HG03565 (cell line): ENCODE measurements at regions not wholly inside any gene's neighbourhood (a gene's known extent, or its start where the extent isn't known, plus 50 kb on each side); places are given as distances from the start of the nearest gene placed in this dataset.
"Not testable (repeated sequence)": the region's sequence is repeated elsewhere in the genome, so short reads cannot be mapped to it uniquely, and the experiment has no call there.

Source experiments
- ATAC-seq: cut with Tn5 transposase; IDR thresholded peaks from one replicate; pipeline ENCODE4 v1.9.1; 2021; ENCODE audit warnings: mild to moderate bottlenecking, moderate library complexity; ENCODE audit not compliant: unreplicated experiment

DNA sequence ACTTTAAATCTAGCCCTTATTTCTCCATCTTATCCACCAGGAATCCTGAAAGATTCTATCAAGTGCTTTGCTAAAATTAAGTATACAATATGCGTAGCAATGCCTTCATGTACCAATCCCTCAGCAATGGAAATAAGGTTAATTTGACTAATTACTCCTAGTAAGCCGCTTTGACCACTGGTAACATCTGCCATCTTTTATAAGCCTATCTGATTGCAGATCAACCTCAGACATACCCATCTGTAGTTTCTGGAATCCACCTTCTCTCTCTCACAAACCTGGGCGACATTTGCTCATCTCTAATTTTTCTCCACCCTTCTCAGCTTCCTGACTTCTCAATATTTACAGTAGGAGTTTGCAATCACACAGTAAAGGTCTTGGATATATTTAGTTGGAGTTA lies 138.8 kb upstream of the CRHR1 start:
- no peak for ATAC-seq

- ATAC-seq: no peak
Observed at GRCh38 chr17:45646288-45646988, 137.7 kb upstream of the CRHR1 start.

DNA sequence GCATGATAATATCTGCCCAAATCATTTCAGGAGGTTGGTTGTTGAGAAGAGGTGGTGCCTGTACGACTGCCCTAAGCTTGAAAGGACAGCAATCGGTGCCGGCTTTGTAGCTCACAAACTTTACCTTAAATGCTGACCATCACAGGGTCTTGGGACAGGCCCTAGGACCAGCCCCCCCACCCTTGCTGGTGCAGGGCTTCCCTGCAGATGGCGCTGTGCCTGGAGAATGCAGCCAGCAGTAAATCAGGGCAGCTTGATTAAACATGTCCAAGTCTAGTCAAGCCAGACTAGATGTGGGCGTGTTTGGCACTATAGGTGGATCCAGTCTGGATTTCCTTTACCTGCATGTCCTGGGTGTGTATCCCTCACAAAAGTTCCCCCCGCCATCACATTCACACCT lies 135.5 kb upstream of the CRHR1 start:
- ATAC-seq: no peak

GRCh38 chr17:45649796-45650195 lies 134.3 kb upstream of the CRHR1 start:
- no peak for ATAC-seq

DNA sequence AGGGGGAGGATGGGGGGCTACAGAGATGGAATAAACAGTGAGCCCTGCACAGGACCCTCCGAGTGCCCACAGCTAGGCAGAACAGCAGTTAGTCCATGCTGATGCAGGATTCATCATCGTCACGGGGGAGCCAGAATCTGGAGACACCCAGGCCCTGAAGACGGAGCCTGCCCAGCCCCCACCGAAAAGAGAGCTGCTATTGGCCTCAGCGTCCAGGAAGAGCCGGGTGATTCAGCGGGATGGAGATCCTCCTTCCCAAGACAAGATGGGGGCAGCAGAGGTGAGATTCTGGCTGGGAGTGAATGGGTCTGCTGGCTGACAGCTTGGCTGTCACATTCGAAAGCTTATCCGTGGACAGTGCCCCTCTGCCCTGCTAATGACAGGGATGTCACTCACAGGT lies 133.6 kb upstream of the CRHR1 start:
- no peak for ATAC-seq

DNA sequence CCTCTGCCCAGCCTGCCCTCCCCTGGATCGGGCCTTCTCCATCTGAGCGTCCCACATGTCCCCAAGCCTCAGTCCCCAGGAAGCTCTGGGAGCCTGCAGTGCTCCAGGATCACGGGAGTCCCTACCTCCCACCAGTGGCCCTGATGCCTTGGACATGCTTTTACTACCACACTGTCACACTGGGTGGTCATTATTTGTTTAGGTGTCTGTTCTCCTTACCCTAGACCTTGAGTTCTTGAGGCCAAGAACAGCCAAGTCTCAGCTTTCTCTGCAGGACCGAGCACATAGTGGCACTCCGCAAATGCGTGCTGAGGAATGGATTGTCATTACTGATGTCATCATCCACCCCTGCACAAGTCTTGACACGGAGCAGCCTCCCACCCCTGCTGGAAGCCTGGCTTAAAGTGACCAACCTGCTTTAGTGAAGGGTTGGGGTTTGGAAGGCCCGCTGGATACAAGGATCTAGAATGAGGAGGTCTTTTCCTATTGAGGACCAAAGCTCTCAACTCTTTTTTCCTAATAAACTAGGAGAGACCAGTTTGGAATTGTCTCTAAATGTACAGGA lies 132.9 kb upstream of the CRHR1 start:
- ATAC-seq: no peak

DNA sequence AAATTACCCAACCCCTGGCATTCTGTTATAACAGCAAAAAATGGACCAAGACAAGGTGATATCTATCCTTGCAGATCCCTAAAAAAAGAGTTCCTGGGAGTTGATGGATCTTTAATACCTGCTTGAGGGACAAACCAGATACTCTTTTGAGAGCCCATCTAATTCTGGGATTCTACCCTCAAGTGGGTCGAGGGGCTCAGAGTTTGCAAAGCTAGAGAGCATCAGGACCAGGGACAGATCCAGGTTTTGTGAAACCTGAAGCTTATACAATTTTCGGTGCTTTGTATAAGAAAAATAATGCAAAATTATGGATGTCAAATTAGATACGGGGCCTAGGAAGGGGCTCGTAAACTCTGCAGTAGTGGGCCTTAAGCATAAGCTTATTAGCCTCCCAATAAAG lies 130.5 kb upstream of the CRHR1 start:
- ATAC-seq: no peak

DNA sequence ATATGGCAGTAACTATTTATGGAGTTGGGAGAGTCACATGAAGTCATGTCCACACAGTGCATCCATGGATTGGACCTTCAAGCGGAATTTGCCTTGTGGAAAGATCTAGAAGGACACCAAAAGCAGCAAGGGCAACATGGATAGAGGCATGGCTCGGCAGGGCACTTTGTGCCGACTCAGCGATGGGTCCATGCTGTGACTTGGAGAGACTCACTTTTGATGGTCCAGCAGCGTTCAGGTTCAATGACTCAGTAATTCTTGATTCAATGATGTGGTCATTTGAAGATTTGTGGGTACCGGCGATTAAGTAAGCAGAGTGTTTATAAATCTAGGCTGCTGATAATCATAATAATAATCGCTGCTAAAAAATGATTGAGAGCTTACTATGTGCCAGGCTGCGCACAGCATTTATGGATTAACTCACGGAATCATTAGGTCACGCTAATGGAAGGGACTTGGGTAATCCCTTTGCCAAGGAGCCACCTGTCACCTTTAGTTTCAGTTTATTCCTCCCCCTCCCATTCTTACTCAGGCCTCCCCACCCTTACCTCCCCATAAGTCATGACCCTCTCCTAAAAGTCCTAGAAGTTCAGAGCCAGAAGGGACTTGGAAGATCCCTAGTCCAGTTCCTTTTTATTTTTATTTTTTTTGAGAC lies 127.5 kb upstream of the CRHR1 start:
- no peak for ATAC-seq

GRCh38 chr17:45660474-45660873 lies 123.6 kb upstream of the CRHR1 start:
- ATAC-seq: no peak

- ATAC-seq: no peak
Observed at GRCh38 chr17:45662432-45662831, 121.7 kb upstream of the CRHR1 start.

DNA sequence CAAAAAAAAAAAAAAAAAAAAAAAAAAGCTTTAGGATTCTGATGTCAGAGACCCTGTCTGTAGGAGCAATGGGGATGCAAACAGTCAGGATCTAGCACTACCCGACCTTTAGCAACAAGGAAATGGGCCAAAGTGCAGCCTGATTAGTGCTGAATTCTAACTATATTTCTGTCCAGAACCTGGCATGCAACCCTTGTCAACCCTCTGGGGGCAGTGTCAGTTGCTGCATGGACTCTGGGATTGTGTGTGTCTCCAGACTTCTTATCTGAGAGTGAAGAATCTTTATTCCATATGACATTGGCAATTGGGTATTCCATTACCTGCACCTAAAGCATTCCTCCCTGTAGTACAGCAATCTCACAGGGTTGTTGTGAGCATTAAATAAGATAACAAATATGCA lies 120.3 kb upstream of the CRHR1 start:
- ATAC-seq: no peak

- no peak for ATAC-seq
Observed at GRCh38 chr17:45664921-45665320, 119.2 kb upstream of the CRHR1 start.

- ATAC-seq: no peak
Observed at GRCh38 chr17:45666046-45666600, 118.0 kb upstream of the CRHR1 start.

DNA sequence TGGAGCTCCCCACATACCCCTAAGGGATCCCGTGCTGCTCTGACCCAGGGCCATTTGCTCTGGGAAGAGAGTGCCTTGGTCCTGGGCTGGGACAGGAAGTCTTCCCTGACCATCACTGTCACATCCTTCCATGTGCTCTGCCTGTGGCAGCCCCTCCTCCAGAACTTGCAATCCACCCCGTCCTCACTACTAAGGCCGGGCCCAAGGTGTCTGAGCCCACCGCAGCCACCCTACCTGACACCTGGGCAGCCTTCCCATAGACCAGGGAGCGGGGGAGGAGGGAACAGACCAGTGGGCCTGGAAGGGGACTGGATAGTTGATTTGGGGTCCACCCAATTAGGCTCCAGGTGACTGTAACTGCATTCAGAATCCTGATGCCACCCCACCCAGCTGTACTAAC lies 117.5 kb upstream of the CRHR1 start:
- ATAC-seq: no peak

DNA sequence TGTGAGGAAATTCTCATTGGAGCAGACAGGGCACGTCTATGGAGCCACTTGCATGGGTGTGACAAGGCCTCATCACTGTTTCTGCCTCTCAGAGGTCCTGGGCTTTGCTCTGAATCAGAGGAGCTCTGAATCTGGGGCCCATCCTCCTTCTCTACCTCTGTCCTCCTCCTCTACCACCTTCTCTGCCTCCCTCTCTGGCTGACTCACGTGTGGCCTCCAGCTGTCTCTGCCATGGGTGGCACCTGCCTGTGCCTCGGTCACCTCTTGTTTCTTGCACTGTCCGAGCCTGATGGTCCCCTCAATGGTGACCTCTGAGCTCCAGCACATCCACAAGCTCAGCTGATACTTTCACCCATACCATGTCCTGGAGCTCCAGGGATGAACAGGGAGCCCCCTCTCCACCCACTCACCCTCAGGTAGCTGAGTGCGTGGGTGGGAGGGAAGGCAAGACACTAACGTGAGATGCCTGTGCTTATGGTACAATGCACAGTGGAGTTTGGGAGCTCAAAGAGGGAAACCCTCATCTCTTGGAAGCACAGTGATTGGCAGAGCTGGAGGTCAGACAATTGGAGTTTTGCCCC lies 116.4 kb upstream of the CRHR1 start:
- ATAC-seq: no peak

GRCh38 chr17:45668316-45668715 lies 115.8 kb upstream of the CRHR1 start:
- no peak for ATAC-seq

DNA sequence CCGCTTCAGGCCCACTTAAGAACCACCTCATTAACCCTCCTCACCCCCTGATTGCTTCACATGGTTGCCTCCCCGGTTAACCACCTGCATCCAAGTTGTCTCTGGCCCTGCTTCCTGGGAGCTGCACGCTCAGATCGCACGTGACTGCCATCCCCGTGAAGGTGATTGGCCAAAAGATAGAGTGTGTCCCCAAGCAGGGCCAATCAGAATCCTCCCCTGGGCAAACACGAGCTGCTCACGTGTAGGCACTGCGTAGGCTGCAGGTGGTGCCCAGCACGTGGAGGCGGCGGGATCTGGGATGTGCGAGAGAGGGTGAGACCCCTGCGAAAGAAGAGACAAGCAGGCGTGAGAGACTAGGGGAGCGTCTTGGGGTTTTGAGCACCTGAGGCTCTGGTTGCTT lies 111.8 kb upstream of the CRHR1 start:
- no peak for ATAC-seq

DNA sequence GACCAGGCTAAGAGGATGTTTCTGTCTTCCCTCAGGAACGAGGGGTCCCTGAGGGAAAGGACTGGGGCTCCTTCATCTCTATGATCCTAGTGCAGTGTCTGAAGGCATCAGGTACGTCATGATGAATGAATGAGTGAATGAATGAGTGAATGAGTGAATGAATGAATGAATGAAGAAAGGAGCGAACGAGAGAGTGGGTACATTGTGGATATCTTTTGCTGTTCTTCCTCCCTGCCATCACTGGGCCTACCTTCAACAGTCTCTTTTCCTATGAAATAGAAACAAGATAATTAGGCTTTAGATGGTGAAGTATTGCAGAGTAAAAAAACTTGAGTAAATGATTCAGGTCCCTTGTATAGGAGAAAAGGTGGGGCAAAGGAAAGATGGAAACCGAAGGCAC lies 111.3 kb upstream of the CRHR1 start:
- ATAC-seq: no peak

GRCh38 chr17:45673759-45674158 lies 110.4 kb upstream of the CRHR1 start:
- not testable (repeated sequence) for ATAC-seq

- ATAC-seq: no peak
Observed at GRCh38 chr17:45675012-45675411, 109.1 kb upstream of the CRHR1 start.

GRCh38 chr17:45675892-45676291 lies 108.2 kb upstream of the CRHR1 start:
- no peak for ATAC-seq

DNA sequence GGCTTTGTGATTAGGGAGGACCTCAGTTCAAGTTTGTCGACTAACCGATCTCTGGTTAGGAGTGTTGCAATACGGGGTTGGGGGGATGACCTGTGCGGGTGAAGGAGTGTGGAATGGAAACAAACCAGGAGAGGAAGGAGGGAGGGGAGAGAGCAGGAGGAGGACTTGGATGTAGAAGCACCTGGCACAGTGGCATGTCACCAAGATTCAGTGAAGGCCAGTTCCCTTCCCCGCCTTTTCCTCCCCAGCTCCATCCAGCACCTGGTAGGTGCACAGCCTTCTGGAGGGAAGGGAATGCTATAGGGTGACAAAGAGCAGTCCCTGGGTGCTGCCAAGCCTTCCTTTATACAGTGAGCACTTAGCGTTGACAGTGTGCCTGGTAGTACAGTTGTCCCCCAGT lies 107.4 kb upstream of the CRHR1 start:
- ATAC-seq: no peak
